Activated CD4-positive, alpha-beta T cell treated with anti-CD3 and anti-CD28 coated beads, Interleukin-2, amount 50 U/mL, for 16 hours (primary cell): ENCODE measurements at regions not wholly inside any gene's neighbourhood (a gene's known extent, or its start where the extent isn't known, plus 50 kb on each side); places are given as distances from the start of the nearest gene placed in this dataset.

ENCODE experiments used
- DNase-seq: peaks from one replicate; pipeline ENCODE4 v3.0.0-alpha.2; 2020

- no peak for DNase-seq
Measured at GRCh38 chr1:244920911-244921761, 56.8 kb upstream of the HNRNPU start.

- DNase-seq = no peak
Measured at GRCh38 chr1:244919320-244920282, 55.3 kb upstream of the HNRNPU start.

GRCh38 chr1:244918421-244919319 is 54.3 kb upstream of the HNRNPU start:
- DNase-seq = peak; percentile 45

GRCh38 chr1:244917073-244917670 is 52.8 kb upstream of the HNRNPU start:
- DNase-seq = no peak

GRCh38 chr1:244915736-244916135 is 51.4 kb upstream of the HNRNPU start:
- no peak for DNase-seq

GRCh38 chr1:244914761-244915160 is 50.4 kb upstream of the HNRNPU start:
- DNase-seq = no peak
